CD4-positive, alpha-beta T cell treated with Interleukin-15 for 4 hours (primary cell): ENCODE measurements at regions not wholly inside any gene's neighbourhood (a gene's known extent, or its start where the extent isn't known, plus 50 kb on each side); places are given as distances from the start of the nearest gene placed in this dataset.
A peak's percentile ranks its signal among the peaks of the same experiment; 100 is the strongest.
"Not testable (repeated sequence)": the region's sequence is repeated elsewhere in the genome, so short reads cannot be mapped to it uniquely, and the experiment has no call there.

Source experiments
- DNase-seq: peaks from one replicate; pipeline ENCODE4 v3.0.0-alpha.2; 2020; ENCODE audit warnings: low spot score

GRCh38 chr6:119491112-119491511 lies 141.6 kb upstream of the MAN1A1 start:
- not testable (repeated sequence) for DNase-seq

GRCh38 chr6:119490050-119490449 lies 140.5 kb upstream of the MAN1A1 start:
- DNase-seq, result not testable (repeated sequence)

- no peak for DNase-seq
Measured at GRCh38 chr6:119484598-119484997, 135.0 kb upstream of the MAN1A1 start.

GRCh38 chr6:119483908-119484307 lies 134.3 kb upstream of the MAN1A1 start:
- no peak for DNase-seq

- no peak for DNase-seq
Measured at GRCh38 chr6:119482850-119483285, 133.3 kb upstream of the MAN1A1 start.

- no peak for DNase-seq
Measured at GRCh38 chr6:119481976-119482375, 132.4 kb upstream of the MAN1A1 start.

GRCh38 chr6:119480961-119481497 lies 131.5 kb upstream of the MAN1A1 start:
- DNase-seq, result no peak

- no peak for DNase-seq
Measured at GRCh38 chr6:119479860-119480655, 130.5 kb upstream of the MAN1A1 start.

- no peak for DNase-seq
Measured at GRCh38 chr6:119476554-119476953, 127.0 kb upstream of the MAN1A1 start.

- no peak for DNase-seq
Measured at GRCh38 chr6:119476024-119476423, 126.5 kb upstream of the MAN1A1 start.

- no peak for DNase-seq
Measured at GRCh38 chr6:119470893-119471542, 121.5 kb upstream of the MAN1A1 start.

- no peak for DNase-seq
Measured at GRCh38 chr6:119467488-119468081, 118.0 kb upstream of the MAN1A1 start.

- DNase-seq, result no peak
Measured at GRCh38 chr6:119466226-119466625, 116.7 kb upstream of the MAN1A1 start.

- DNase-seq, result peak; percentile 3
Measured at GRCh38 chr6:119463081-119463626, 113.6 kb upstream of the MAN1A1 start.

- DNase-seq, result no peak
Measured at GRCh38 chr6:119461187-119461586, 111.6 kb upstream of the MAN1A1 start.

GRCh38 chr6:119459207-119459974 lies 109.8 kb upstream of the MAN1A1 start:
- DNase-seq, result no peak

GRCh38 chr6:119454714-119455113 lies 105.2 kb upstream of the MAN1A1 start:
- no peak for DNase-seq

- no peak for DNase-seq
Measured at GRCh38 chr6:119453242-119454200, 104.0 kb upstream of the MAN1A1 start.

GRCh38 chr6:119449331-119450156 lies 100.0 kb upstream of the MAN1A1 start:
- no peak for DNase-seq

- DNase-seq, result no peak
Measured at GRCh38 chr6:119447921-119448320, 98.4 kb upstream of the MAN1A1 start.
